K562 (cell line): ENCODE measurements at regions not wholly inside any gene's neighbourhood (a gene's known extent, or its start where the extent isn't known, plus 50 kb on each side); places are given as distances from the start of the nearest gene placed in this dataset.

Experiments used
- CTCF ChIP-seq, 3 experiments: IDR thresholded peaks in 2 of 3; conservative IDR thresholded peaks in 1 of 3; 2 replicates each; pipeline ENCODE4 v1.5.1; 2011 to 2012; ENCODE audit warnings: low read length in 3 of 3, mild to moderate bottlenecking in 3 of 3, control low read depth in 2 of 3, improper control_type of control experiment in 1 of 3, inconsistent platforms in 1 of 3, low read depth in 1 of 3, mixed read lengths in 1 of 3, moderate library complexity in 1 of 3; ENCODE audit not compliant: insufficient read depth in 2 of 3
- IRF9 ChIP-seq: fragments of 450-650 bp; IDR thresholded peaks from 2 replicates; pipeline ENCODE4 v1.6.1; 2016; ENCODE audit warnings: missing biosample characterization, missing genetic modification characterization
- SMARCB1 ChIP-seq: IDR thresholded peaks from 2 replicates; pipeline ENCODE4 v1.6.1; 2011; ENCODE audit warnings: improper control_type of control experiment, low read depth; ENCODE audit not compliant: insufficient read length

- TF ChIP-seq IRF9 (tag) (no peak), SMARCB1 (no peak), CTCF (IDR thresholded peaks at IDR 0.05 in 2 of 3, conservative IDR thresholded peaks at IDR 0.05 in 1 of 3; ENCODE audit: insufficient read depth in 2 of 3, low read depth in 1 of 3, low read length in 3 of 3) (no peak)
Measured at GRCh38 chr3:177776661-177777101, 579.4 kb upstream of the TBL1XR1 start.
